ENCODE measurements at regions not wholly inside any gene's neighbourhood (a gene's known extent, or its start where the extent isn't known, plus 50 kb on each side); places are given as distances from the start of the nearest gene placed in this dataset.

DNA sequence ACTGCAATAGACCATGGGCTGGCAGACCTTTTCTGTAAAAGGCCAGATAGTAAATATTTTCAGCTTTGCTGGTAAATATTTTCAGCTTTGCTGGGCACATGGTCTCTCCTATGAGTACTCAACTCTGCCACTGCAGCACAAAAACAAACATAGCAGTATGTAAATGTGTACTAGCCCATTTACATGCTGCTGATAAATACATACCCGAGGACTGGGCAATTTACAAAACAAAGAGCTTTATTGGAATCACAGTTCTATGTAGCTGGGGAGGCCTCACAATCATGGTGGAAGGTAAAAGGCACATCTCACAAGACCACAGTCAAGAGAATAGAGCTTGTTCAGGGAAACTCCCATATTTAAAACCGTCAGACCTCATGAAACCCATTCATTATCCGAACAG lies 793.0 kb downstream of the EDEM1 start:
- Histone ChIP-seq H4K20me1 (ENCODE audit: insufficient read depth, low read length) (no peaks in the 10 kb centered on the region), H3K79me2 (ENCODE audit: low read length) (no peaks in the 10 kb centered on the region), H3K27me3 (replicated peaks; ENCODE audit: insufficient read depth, low read length) (no peaks in the 10 kb centered on the region), H3K9me3 (replicated peaks; ENCODE audit: insufficient read depth, low read length) (no peaks in the 10 kb centered on the region), H3K36me3 (replicated peaks; ENCODE audit: insufficient read depth, low read length) (no peaks in the 10 kb centered on the region), H2AFZ (ENCODE audit: low read length) (no peak overlapping the region), H3K4me1 (ENCODE audit: low read length) (no peaks in the 10 kb centered on the region), H3K27ac (ENCODE audit: low read length) (no peak overlapping the region), H3K4me2 (ENCODE audit: low read depth, low read length) (no peak overlapping the region), H3K9ac (ENCODE audit: low read length) (no peak overlapping the region), H3F3A (ENCODE audit: insufficient read depth, low read length) (no peaks in the 10 kb centered on the region), H3K4me3 (ENCODE audit: low read length) (no peak overlapping the region), H3K9me2 (replicated peaks; ENCODE audit: insufficient read depth, low read length) (no peaks in the 10 kb centered on the region)
- TF ChIP-seq EZH2phosphoT487 (IDR thresholded peaks at IDR 0.05; ENCODE audit: low read length) (no peak), CTCF (IDR thresholded peaks at IDR 0.05; ENCODE audit: low read length) (no peak), EZH2 (optimal IDR thresholded peaks at IDR 0.05; ENCODE audit: low read depth, low read length) (no peak)
- no peak for DNase-seq

- H3K27me3 ChIP-seq (replicated peaks; ENCODE audit: insufficient read depth, low read length), result no peaks in the 10 kb centered on the region
- no peak overlapping the region for H3K9ac ChIP-seq (ENCODE audit: low read length)
- TF ChIP-seq EZH2 (optimal IDR thresholded peaks at IDR 0.05; ENCODE audit: low read depth, low read length), result no peak
- TF ChIP-seq CTCF (IDR thresholded peaks at IDR 0.05; ENCODE audit: low read length), result no peak
- TF ChIP-seq EZH2phosphoT487 (IDR thresholded peaks at IDR 0.05; ENCODE audit: low read length), result no peak
- H3K9me2 ChIP-seq (replicated peaks; ENCODE audit: insufficient read depth, low read length), result no peaks in the 10 kb centered on the region
- no peak overlapping the region for H2AFZ ChIP-seq (ENCODE audit: low read length)
- H3K9me3 ChIP-seq (replicated peaks; ENCODE audit: insufficient read depth, low read length), result no peaks in the 10 kb centered on the region
- H3K79me2 ChIP-seq (ENCODE audit: low read length), result no peaks in the 10 kb centered on the region
- H3K4me1 ChIP-seq (ENCODE audit: low read length), result no peaks in the 10 kb centered on the region
- no peak overlapping the region for H3K4me2 ChIP-seq (ENCODE audit: low read depth, low read length)
- no peaks in the 10 kb centered on the region for H3K36me3 ChIP-seq (replicated peaks; ENCODE audit: insufficient read depth, low read length)
- H4K20me1 ChIP-seq (ENCODE audit: insufficient read depth, low read length), result no peaks in the 10 kb centered on the region
- no peaks in the 10 kb centered on the region for H3F3A ChIP-seq (ENCODE audit: insufficient read depth, low read length)
- no peak overlapping the region for H3K27ac ChIP-seq (ENCODE audit: low read length)
- no peak for DNase-seq
- no peak overlapping the region for H3K4me3 ChIP-seq (ENCODE audit: low read length)
Measured at GRCh38 chr3:5994651-5995050, 807.1 kb downstream of the EDEM1 start.

GRCh38 chr3:6018456-6018855 lies 830.9 kb downstream of the EDEM1 start:
- peak; percentile 51 for DNase-seq
- H4K20me1 ChIP-seq (ENCODE audit: insufficient read depth, low read length), result no peaks in the 10 kb centered on the region
- no peak overlapping the region for H3K27ac ChIP-seq (ENCODE audit: low read length)
- H3K27me3 ChIP-seq (replicated peaks; ENCODE audit: insufficient read depth, low read length), result no peaks in the 10 kb centered on the region
- TF ChIP-seq EZH2 (optimal IDR thresholded peaks at IDR 0.05; ENCODE audit: low read depth, low read length), result no peak
- TF ChIP-seq EZH2phosphoT487 (IDR thresholded peaks at IDR 0.05; ENCODE audit: low read length), result no peak
- TF ChIP-seq CTCF (IDR thresholded peaks at IDR 0.05; ENCODE audit: low read length), result no peak
- no peak overlapping the region for H3K4me2 ChIP-seq (ENCODE audit: low read depth, low read length)
- H3K36me3 ChIP-seq (replicated peaks; ENCODE audit: insufficient read depth, low read length), result no peaks in the 10 kb centered on the region
- H3K9ac ChIP-seq (ENCODE audit: low read length), result no peak overlapping the region
- no peak overlapping the region for H3K4me3 ChIP-seq (ENCODE audit: low read length)
- no peaks in the 10 kb centered on the region for H3K9me3 ChIP-seq (replicated peaks; ENCODE audit: insufficient read depth, low read length)
- H3F3A ChIP-seq (ENCODE audit: insufficient read depth, low read length), result no peaks in the 10 kb centered on the region
- H3K4me1 ChIP-seq (ENCODE audit: low read length), result 0 out of 2 replicates have a peak, but pooled peaks cover 3% of the 10 kb centered on the region
- no peaks in the 10 kb centered on the region for H3K9me2 ChIP-seq (replicated peaks; ENCODE audit: insufficient read depth, low read length)
- H3K79me2 ChIP-seq (ENCODE audit: low read length), result no peaks in the 10 kb centered on the region
- H2AFZ ChIP-seq (ENCODE audit: low read length), result no peak overlapping the region
